Glutamatergic neuron (in vitro differentiated cells): ENCODE measurements at regions not wholly inside any gene's neighbourhood (a gene's known extent, or its start where the extent isn't known, plus 50 kb on each side); places are given as distances from the start of the nearest gene placed in this dataset.

Experiments
- DNase-seq: peaks from one replicate; pipeline ENCODE4 v3.0.0; 2022
- H3K27ac Mint-ChIP-seq: one replicate; pipeline ENCODE4 v1.8.0; 2020; ENCODE audit warnings: mild to moderate bottlenecking, mixed read lengths, inconsistent platforms; ENCODE audit not compliant: unreplicated experiment
- H3K27me3 Mint-ChIP-seq: one replicate; pipeline ENCODE4 v1.8.0; 2020; ENCODE audit warnings: mild to moderate bottlenecking, moderate library complexity, mixed read lengths, inconsistent platforms; ENCODE audit not compliant: unreplicated experiment
- H3K36me3 Mint-ChIP-seq: one replicate; pipeline ENCODE4 v1.8.0; 2020; ENCODE audit warnings: mild to moderate bottlenecking, mixed read lengths, inconsistent platforms; ENCODE audit not compliant: unreplicated experiment
- H3K4me1 Mint-ChIP-seq: one replicate; pipeline ENCODE4 v1.8.0; 2020; ENCODE audit warnings: mild to moderate bottlenecking, low read depth, mixed read lengths, inconsistent platforms; ENCODE audit not compliant: unreplicated experiment
- H3K4me3 Mint-ChIP-seq: one replicate; pipeline ENCODE4 v1.8.0; 2020; ENCODE audit warnings: mild to moderate bottlenecking, mixed read lengths, inconsistent platforms; ENCODE audit not compliant: unreplicated experiment
- H3K9me3 Mint-ChIP-seq: one replicate; pipeline ENCODE4 v1.8.0; 2020; ENCODE audit warnings: mild to moderate bottlenecking, moderate library complexity, mixed read lengths, inconsistent platforms; ENCODE audit not compliant: unreplicated experiment
- CTCF ChIP-seq: fragments of 200-600 bp; sonication (generic); IDR thresholded peaks from one replicate; pipeline ENCODE4 v1.5.0; 2021; ENCODE audit not compliant: partially characterized antibody, unreplicated experiment

GRCh38 chr10:56836659-56837058 is 475.6 kb upstream of the ZWINT start:
- TF ChIP-seq CTCF, result no peak
- H3K36me3 Mint-ChIP-seq, result no peaks in the 10 kb centered on the region
- no peak for DNase-seq
- H3K9me3 Mint-ChIP-seq, result no peaks in the 10 kb centered on the region
- no peak overlapping the region for H3K4me3 Mint-ChIP-seq
- no peaks in the 10 kb centered on the region for H3K27me3 Mint-ChIP-seq
- no peak overlapping the region for H3K27ac Mint-ChIP-seq
- H3K4me1 Mint-ChIP-seq, result no peaks in the 10 kb centered on the region

GRCh38 chr10:56831681-56832080 is 470.6 kb upstream of the ZWINT start:
- Mint-ChIP-seq H3K9me3 (no peaks in the 10 kb centered on the region), H3K4me3 (no peak overlapping the region), H3K27me3 (no peaks in the 10 kb centered on the region), H3K27ac (no peak overlapping the region), H3K36me3 (peaks cover 5% of the 10 kb centered on the region), H3K4me1 (no peaks in the 10 kb centered on the region)
- no peak for DNase-seq
- TF ChIP-seq CTCF, result no peak

GRCh38 chr10:56823849-56824248 is 462.8 kb upstream of the ZWINT start:
- Mint-ChIP-seq H3K4me1 (no peaks in the 10 kb centered on the region), H3K27ac (no peak overlapping the region), H3K9me3 (peaks cover 4% of the 10 kb centered on the region), H3K36me3 (peaks cover 25% of the 10 kb centered on the region), H3K4me3 (no peak overlapping the region), H3K27me3 (no peaks in the 10 kb centered on the region)
- no peak for DNase-seq
- TF ChIP-seq CTCF, result peak; percentile 58

GRCh38 chr10:56805022-56805421 is 444.0 kb upstream of the ZWINT start:
- TF ChIP-seq CTCF, result no peak
- no peak for DNase-seq
- Mint-ChIP-seq H3K9me3 (no peaks in the 10 kb centered on the region), H3K36me3 (no peaks in the 10 kb centered on the region), H3K4me1 (no peaks in the 10 kb centered on the region), H3K27ac (no peak overlapping the region), H3K27me3 (no peaks in the 10 kb centered on the region), H3K4me3 (no peak overlapping the region)

GRCh38 chr10:56785292-56785691 is 424.2 kb upstream of the ZWINT start:
- H3K36me3 Mint-ChIP-seq, result no peaks in the 10 kb centered on the region
- H3K9me3 Mint-ChIP-seq, result no peaks in the 10 kb centered on the region
- H3K27me3 Mint-ChIP-seq, result no peaks in the 10 kb centered on the region
- no peak overlapping the region for H3K27ac Mint-ChIP-seq
- no peak for TF ChIP-seq CTCF
- H3K4me1 Mint-ChIP-seq, result no peaks in the 10 kb centered on the region
- DNase-seq, result no peak
- H3K4me3 Mint-ChIP-seq, result no peak overlapping the region
